Neuronal stem cell (in vitro differentiated cells): ENCODE measurements at regions not wholly inside any gene's neighbourhood (a gene's known extent, or its start where the extent isn't known, plus 50 kb on each side); places are given as distances from the start of the nearest gene placed in this dataset.

ENCODE experiments used
- DNase-seq: peaks from one replicate; pipeline ENCODE4 v3.0.0-alpha.2; 2013; ENCODE audit warnings: low spot score
- H2AFZ ChIP-seq: one replicate; pipeline ENCODE4 v1.6.1; 2013; ENCODE audit warnings: mild to moderate bottlenecking, low read length, inconsistent platforms
- H2AK5ac ChIP-seq: 2 replicates; pipeline ENCODE4 v1.6.1; 2013; ENCODE audit warnings: low read depth, mild to moderate bottlenecking, inconsistent platforms, low read length, moderate library complexity, mixed read lengths
- H2BK120ac ChIP-seq: 2 replicates; pipeline ENCODE4 v1.6.1; 2013; ENCODE audit warnings: low read depth, mild to moderate bottlenecking, inconsistent platforms, low read length, moderate library complexity, mixed read lengths
- H2BK12ac ChIP-seq: one replicate; pipeline ENCODE4 v1.6.1; 2013; ENCODE audit warnings: low read length, inconsistent platforms
- H2BK15ac ChIP-seq: 2 replicates; pipeline ENCODE4 v1.6.1; 2013; ENCODE audit warnings: mild to moderate bottlenecking, low read length, inconsistent platforms, mixed read lengths
- H2BK5ac ChIP-seq: one replicate; pipeline ENCODE4 v1.6.1; 2013; ENCODE audit warnings: inconsistent platforms, mild to moderate bottlenecking, low read length, moderate library complexity
- H3K14ac ChIP-seq: one replicate; pipeline ENCODE4 v1.6.1; 2013; ENCODE audit warnings: low read length, inconsistent platforms
- H3K18ac ChIP-seq: 2 replicates; pipeline ENCODE4 v1.6.1; 2013; ENCODE audit warnings: low read length, inconsistent platforms
- H3K23ac ChIP-seq: 2 replicates; pipeline ENCODE4 v1.6.1; 2013; ENCODE audit warnings: low read depth, mild to moderate bottlenecking, mixed read lengths, low read length, inconsistent platforms; ENCODE audit not compliant: poor library complexity
- H3K27ac ChIP-seq: replicated peaks from 3 replicates; pipeline ENCODE4 v1.5.1; 2013; ENCODE audit warnings: low read length, inconsistent platforms
- H3K27me3 ChIP-seq, 3 experiments: 2 replicates each; pipeline ENCODE4 v1.6.1; 2013; ENCODE audit warnings: low read length in 3 of 3, mild to moderate bottlenecking in 2 of 3, inconsistent platforms in 1 of 3, low read depth in 1 of 3, mixed read lengths in 1 of 3, moderate library complexity in 1 of 3; ENCODE audit not compliant: control insufficient read depth in 3 of 3, insufficient read depth in 3 of 3
- H3K36me3 ChIP-seq, 2 donors: replicated peaks in 1 of 2; 2 replicates each; pipeline ENCODE4 v1.6.1; 2013; ENCODE audit warnings: low read length in 2 of 2; ENCODE audit not compliant: control insufficient read depth in 2 of 2, insufficient read depth in 2 of 2
- H3K4ac ChIP-seq: 2 replicates; pipeline ENCODE4 v1.6.1; 2013; ENCODE audit warnings: inconsistent platforms, mild to moderate bottlenecking, low read length, moderate library complexity
- H3K4me1 ChIP-seq, 2 donors: 1 replicate in 1 of 2; 2 replicates in 1 of 2; pipeline ENCODE4 v1.6.1; 2013; ENCODE audit warnings: low read length in 2 of 2, low read depth in 1 of 2; ENCODE audit not compliant: control insufficient read depth in 2 of 2, insufficient read depth in 1 of 2
- H3K4me2 ChIP-seq: one replicate; pipeline ENCODE4 v1.6.1; 2013; ENCODE audit warnings: mild to moderate bottlenecking, low read length, inconsistent platforms; ENCODE audit not compliant: insufficient read depth, poor library complexity, severe bottlenecking
- H3K4me3 ChIP-seq, 2 donors: 2 replicates each; pipeline ENCODE4 v1.5.1; 2013; ENCODE audit warnings: low read length in 2 of 2, mild to moderate bottlenecking in 2 of 2, inconsistent platforms in 1 of 2, moderate library complexity in 1 of 2
- H3K79me1 ChIP-seq: one replicate; pipeline ENCODE4 v1.6.1; 2013; ENCODE audit warnings: low read depth, mild to moderate bottlenecking, inconsistent platforms, low read length, moderate library complexity
- H3K9ac ChIP-seq: one replicate; pipeline ENCODE4 v1.6.1; 2013; ENCODE audit warnings: mild to moderate bottlenecking, low read depth, low read length, inconsistent platforms; ENCODE audit not compliant: poor library complexity
- H3K9me3 ChIP-seq, 2 donors: replicated peaks in 1 of 2; 2 replicates each; pipeline versions ENCODE3 to v1.6.1; 2013; ENCODE audit warnings: low read length in 2 of 2, mild to moderate bottlenecking in 2 of 2, inconsistent platforms in 1 of 2, low read depth in 1 of 2, mixed read lengths in 1 of 2, moderate library complexity in 1 of 2; ENCODE audit not compliant: control insufficient read depth in 2 of 2, insufficient read depth in 1 of 2
- H4K8ac ChIP-seq: one replicate; pipeline ENCODE4 v1.6.1; 2013; ENCODE audit warnings: low read depth, mild to moderate bottlenecking, inconsistent platforms, low read length, moderate library complexity
- H4K91ac ChIP-seq: one replicate; pipeline ENCODE4 v1.6.1; 2013; ENCODE audit warnings: low read length, low read depth, mild to moderate bottlenecking, inconsistent platforms; ENCODE audit not compliant: poor library complexity
- WGBS, 2 donors: extraction: QIAGEN DNeasy Blood & Tissue Kit; methylation state at CpG; one replicate each; pipeline ENCODE4 v1.1.7; 2013; ENCODE audit warnings: missing lambda C conversion rate in 2 of 2, mixed read lengths in 1 of 2; ENCODE audit not compliant: insufficient read length in 2 of 2, insufficient replicate concordance in 1 of 2; ENCODE audit errors: extremely low coverage in 2 of 2; 5-methylcytosine and 5-hydroxymethylcytosine counted together

- Histone ChIP-seq H3K27me3 (no peaks in the 10 kb centered on the region), H2AK5ac (no peak overlapping the region), H3K4me1 (no peaks in the 10 kb centered on the region), H3K36me3 (no peaks in the 10 kb centered on the region), H2BK15ac (no peak overlapping the region), H3K79me1 (no peaks in the 10 kb centered on the region), H3K27ac (no peak overlapping the region), H3K9me3 (peaks cover 6 to 24% of the 10 kb centered on the region in 2 donors), H3K9ac (no peak overlapping the region), H3K18ac (no peak overlapping the region), H3K4ac (no peak overlapping the region), H3K4me2 (no peak overlapping the region), H2BK5ac (no peak overlapping the region), H4K91ac (no peak overlapping the region), H3K23ac (no peak overlapping the region), H2BK120ac (no peak overlapping the region), H3K4me3 (no peak overlapping the region), H2AFZ (no peak overlapping the region), H3K14ac (no peak overlapping the region), H4K8ac (no peak overlapping the region), H2BK12ac (no peak overlapping the region)
- no CpG with 5 or more reads among the region's 6 CpGs for WGBS, 2 donors
- DNase-seq = no peak
Observed at GRCh38 chr6:23114812-23115504, 545.6 kb downstream of the HDGFL1 start.

DNA sequence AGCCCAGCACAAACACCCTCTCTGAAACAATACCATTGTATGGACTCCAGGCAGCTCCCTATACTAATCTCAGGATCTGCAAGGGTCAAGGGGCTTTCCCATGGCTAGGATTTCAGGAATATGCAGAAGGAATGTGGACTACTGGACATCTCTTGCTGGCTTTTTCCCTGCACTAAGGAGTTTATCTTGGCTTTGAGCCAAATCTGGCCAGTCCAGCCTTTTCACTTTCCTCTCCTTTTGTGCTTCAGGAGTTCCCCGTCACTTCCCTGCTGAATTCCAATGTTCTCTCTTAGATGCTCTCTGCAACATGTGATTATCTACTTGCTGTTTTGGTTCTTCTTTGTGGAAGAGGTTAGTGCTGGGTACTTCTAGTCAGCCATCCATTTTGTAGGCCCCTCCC, 568.2 kb downstream of the HDGFL1 start:
- no peak overlapping the region for H2BK15ac ChIP-seq
- H4K91ac ChIP-seq = no peak overlapping the region
- H3K9ac ChIP-seq = no peak overlapping the region
- no peak for DNase-seq
- no peak overlapping the region for H3K23ac ChIP-seq
- no peak overlapping the region for H3K27ac ChIP-seq
- H3K4me2 ChIP-seq = no peak overlapping the region
- H4K8ac ChIP-seq = no peak overlapping the region
- no peak overlapping the region for H2BK12ac ChIP-seq
- H2BK5ac ChIP-seq = no peak overlapping the region
- no peak overlapping the region for H2BK120ac ChIP-seq
- H3K4ac ChIP-seq = no peak overlapping the region
- H2AFZ ChIP-seq = peak overlapping the region; percentile 63
- peaks cover 0 to 2% (median 0%) of the 10 kb centered on the region in 3 experiments for H3K27me3 ChIP-seq
- H3K9me3 ChIP-seq = peaks cover 8 to 14% of the 10 kb centered on the region in 2 donors
- no CpG with 5 or more reads among the region's 1 CpG for WGBS, 2 donors
- H3K36me3 ChIP-seq = no peaks in the 10 kb centered on the region
- H3K79me1 ChIP-seq = no peaks in the 10 kb centered on the region
- H3K18ac ChIP-seq = no peak overlapping the region
- no peaks in the 10 kb centered on the region for H3K4me1 ChIP-seq
- no peak overlapping the region for H2AK5ac ChIP-seq
- no peak overlapping the region for H3K4me3 ChIP-seq
- no peak overlapping the region for H3K14ac ChIP-seq

GRCh38 chr6:23140871-23141270, 571.5 kb downstream of the HDGFL1 start:
- Histone ChIP-seq H3K36me3 (no peaks in the 10 kb centered on the region), H4K8ac (no peak overlapping the region), H2BK12ac (no peak overlapping the region), H4K91ac (no peak overlapping the region), H3K14ac (no peak overlapping the region), H3K4me2 (no peak overlapping the region), H3K27me3 (peaks cover 0 to 2% (median 0%) of the 10 kb centered on the region in 3 experiments), H3K4me1 (peaks cover 3 to 4% of the 10 kb centered on the region in 2 donors), H3K9ac (no peak overlapping the region), H3K4ac (no peak overlapping the region), H3K79me1 (no peaks in the 10 kb centered on the region), H2AFZ (no peak overlapping the region), H3K23ac (no peak overlapping the region), H3K27ac (no peak overlapping the region), H2BK5ac (no peak overlapping the region), H3K4me3 (no peak overlapping the region), H3K9me3 (peaks cover 4 to 8% of the 10 kb centered on the region in 2 donors), H2BK15ac (no peak overlapping the region), H3K18ac (no peak overlapping the region), H2BK120ac (no peak overlapping the region), H2AK5ac (no peak overlapping the region)
- DNase-seq = no peak

- no peak overlapping the region for H3K9ac ChIP-seq
Observed at GRCh38 chr6:23145781-23146180, 576.4 kb downstream of the HDGFL1 start.

More at GRCh38 chr6:23145781-23146180, 576.4 kb downstream of the HDGFL1 start:
- H2AFZ ChIP-seq = peak overlapping the region; percentile 28
- no peak overlapping the region for H2BK15ac ChIP-seq
- H3K9me3 ChIP-seq = no peaks in the 10 kb centered on the region
- H3K14ac ChIP-seq = no peak overlapping the region
- H3K4me2 ChIP-seq = no peak overlapping the region
- H3K23ac ChIP-seq = no peak overlapping the region
- H3K4me1 ChIP-seq = peaks cover 3 to 4% of the 10 kb centered on the region in 2 donors
- no peaks in the 10 kb centered on the region for H3K36me3 ChIP-seq
- H2BK12ac ChIP-seq = no peak overlapping the region
- H2BK5ac ChIP-seq = no peak overlapping the region
- H4K8ac ChIP-seq = no peak overlapping the region
- H3K79me1 ChIP-seq = no peaks in the 10 kb centered on the region
- no peak overlapping the region for H3K4me3 ChIP-seq
- no peak overlapping the region for H3K18ac ChIP-seq
- peak overlapping the region; percentile 65 for H3K27ac ChIP-seq
- H2BK120ac ChIP-seq = no peak overlapping the region
- no peak overlapping the region for H3K4ac ChIP-seq
- H4K91ac ChIP-seq = no peak overlapping the region
- no CpG with 5 or more reads among the region's 2 CpGs for WGBS, 2 donors
- H2AK5ac ChIP-seq = no peak overlapping the region
- no peaks in the 10 kb centered on the region for H3K27me3 ChIP-seq
- peak; percentile 1 for DNase-seq
